Neural cell (in vitro differentiated cells): ENCODE measurements at regions not wholly inside any gene's neighbourhood (a gene's known extent, or its start where the extent isn't known, plus 50 kb on each side); places are given as distances from the start of the nearest gene placed in this dataset.

Experiments used
- H2AFZ ChIP-seq: fragments of 200-600, 300-800 bp; sonication (generic), shearing (Covaris generic); 2 replicates; pipeline ENCODE4 v1.6.0; 2014; ENCODE audit warnings: low read depth, mild to moderate bottlenecking, antibody characterized with exemption, low read length, moderate library complexity
- H3F3A ChIP-seq: fragments of 200-600 bp; shearing (Covaris generic); 2 replicates; pipeline ENCODE4 v1.6.1; 2016; ENCODE audit warnings: mild to moderate bottlenecking, moderate library complexity, mixed read lengths, antibody characterized with exemption, low read length; ENCODE audit not compliant: insufficient read depth, poor library complexity, severe bottlenecking
- H3K27ac ChIP-seq: fragments of 200-600, 300-800 bp; sonication (generic), shearing (Covaris generic); 2 replicates; pipeline ENCODE4 v1.5.1; 2014; ENCODE audit warnings: mild to moderate bottlenecking, low read length, moderate library complexity
- H3K27me3 ChIP-seq: fragments of 300-800, 200-600 bp; sonication (generic), shearing (Covaris generic); 2 replicates; pipeline ENCODE4 v1.6.0; 2014; ENCODE audit warnings: mild to moderate bottlenecking, low read depth, low read length, moderate library complexity; ENCODE audit not compliant: insufficient read depth
- H3K36me3 ChIP-seq: fragments of 300-800, 200-600 bp; sonication (generic), shearing (Covaris generic); 2 replicates; pipeline ENCODE4 v1.5.1; 2014; ENCODE audit warnings: mild to moderate bottlenecking, antibody characterized with exemption, low read length, moderate library complexity; ENCODE audit not compliant: insufficient read depth
- H3K4me2 ChIP-seq: fragments of 300-800, 200-600 bp; sonication (generic), shearing (Covaris generic); 2 replicates; pipeline ENCODE4 v1.6.0; 2014; ENCODE audit warnings: mild to moderate bottlenecking, low read length
- H3K4me3 ChIP-seq: fragments of 300-800, 200-600 bp; sonication (generic), shearing (Covaris generic); 2 replicates; pipeline ENCODE4 v1.5.1; 2014; ENCODE audit warnings: mild to moderate bottlenecking, low read length, moderate library complexity
- H3K79me2 ChIP-seq: fragments of 200-600 bp; shearing (Covaris generic); replicated peaks from 2 replicates; pipeline ENCODE4 v1.6.0; 2014; ENCODE audit warnings: mild to moderate bottlenecking, low read length, moderate library complexity; ENCODE audit not compliant: insufficient read depth
- H3K9ac ChIP-seq: fragments of 300-800, 200-600 bp; sonication (generic), shearing (Covaris generic); 2 replicates; pipeline ENCODE4 v1.6.1; 2016; ENCODE audit warnings: mild to moderate bottlenecking, low read length, mixed read lengths
- H3K9me2 ChIP-seq: fragments of 200-600 bp; shearing (Covaris generic); 2 replicates; pipeline ENCODE4 v1.6.1; 2016; ENCODE audit warnings: mild to moderate bottlenecking, low read length, mixed read lengths; ENCODE audit not compliant: insufficient read depth
- H3K9me3 ChIP-seq: fragments of 200-600, 300-800 bp; sonication (generic), shearing (Covaris generic); 2 replicates; pipeline ENCODE4 v1.6.1; 2016; ENCODE audit warnings: mild to moderate bottlenecking, mixed run types, low read length, moderate library complexity, mixed read lengths
- H4K20me1 ChIP-seq: fragments of 200-600 bp; shearing (Covaris generic); 2 replicates; pipeline ENCODE4 v1.6.1; 2016; ENCODE audit warnings: mild to moderate bottlenecking, mixed run types; ENCODE audit not compliant: insufficient read depth
- EP300 ChIP-seq: fragments of 450-650 bp; conservative IDR thresholded peaks from 2 replicates; pipeline ENCODE4 v1.6.1; 2014; ENCODE audit warnings: antibody characterized with exemption, mild to moderate bottlenecking, moderate library complexity; ENCODE audit not compliant: poor library complexity, severe bottlenecking
- EZH2 ChIP-seq: fragments of 200-600, 300-800 bp; shearing (Covaris generic), sonication (generic); IDR thresholded peaks from 2 replicates; pipeline ENCODE4 v1.6.1; 2014; ENCODE audit warnings: antibody characterized with exemption, low read length, borderline replicate concordance, mild to moderate bottlenecking; ENCODE audit not compliant: insufficient read depth, poor library complexity, severe bottlenecking
- MXI1 ChIP-seq: fragments of 450-650 bp; conservative IDR thresholded peaks from 2 replicates; pipeline ENCODE4 v1.6.1; 2014; ENCODE audit warnings: antibody characterized with exemption, mild to moderate bottlenecking; ENCODE audit not compliant: poor library complexity, severe bottlenecking
- POLR2AphosphoS5 ChIP-seq: IDR thresholded peaks from 2 replicates; pipeline ENCODE4 v1.6.1; 2012
- RAD21 ChIP-seq: fragments of 450-650 bp; conservative IDR thresholded peaks from 2 replicates; pipeline ENCODE4 v1.6.1; 2014; ENCODE audit warnings: antibody characterized with exemption, mild to moderate bottlenecking, moderate library complexity
- SMC3 ChIP-seq: fragments of 450-650 bp; conservative IDR thresholded peaks from 2 replicates; pipeline ENCODE4 v1.6.1; 2014; ENCODE audit warnings: antibody characterized with exemption, mild to moderate bottlenecking, moderate library complexity; ENCODE audit not compliant: poor library complexity
- TAF1 ChIP-seq: IDR thresholded peaks from 2 replicates; pipeline ENCODE4 v1.6.1; 2012; ENCODE audit warnings: low read depth
- TF ChIP-seq, protein P1 (sequence below): IDR thresholded peaks from 2 replicates; pipeline ENCODE4 v1.6.1; 2012; ENCODE audit warnings: borderline replicate concordance
- TF ChIP-seq, protein P2 (sequence below): fragments of 450-650 bp; IDR thresholded peaks from 2 replicates; pipeline ENCODE4 v1.5.1; 2014; ENCODE audit warnings: antibody characterized with exemption, mild to moderate bottlenecking, moderate library complexity; ENCODE audit not compliant: poor library complexity, severe bottlenecking

DNA sequence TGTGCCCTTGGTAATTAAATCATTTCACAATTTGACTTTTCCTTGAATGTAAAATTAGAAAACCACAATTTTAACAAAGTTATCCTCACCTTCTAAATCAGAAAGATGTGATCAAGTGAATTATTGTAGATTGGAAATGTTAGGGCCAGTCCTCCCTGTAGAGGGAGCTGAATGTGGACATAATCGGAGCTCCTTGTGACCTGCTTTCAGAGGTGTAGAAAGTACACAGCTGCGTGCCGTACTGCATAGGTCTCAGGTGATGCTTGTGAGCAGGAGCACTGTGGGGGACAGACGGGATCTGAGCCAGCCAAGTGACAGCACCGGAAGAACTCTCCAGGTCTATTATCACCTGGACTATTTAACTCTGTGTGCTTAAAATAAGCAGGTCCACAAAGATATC, 338.0 kb downstream of the AASDHPPT start:
- Histone ChIP-seq H4K20me1 (no peaks in the 10 kb centered on the region), H3F3A (no peaks in the 10 kb centered on the region), H3K9me2 (no peaks in the 10 kb centered on the region), H3K27me3 (no peaks in the 10 kb centered on the region), H3K9ac (no peak overlapping the region), H3K79me2 (no peaks in the 10 kb centered on the region), H3K4me3 (no peak overlapping the region), H3K36me3 (no peaks in the 10 kb centered on the region), H2AFZ (no peak overlapping the region), H3K9me3 (no peaks in the 10 kb centered on the region), H3K27ac (no peak overlapping the region), H3K4me2 (no peak overlapping the region)
- TF ChIP-seq, protein P1, sequence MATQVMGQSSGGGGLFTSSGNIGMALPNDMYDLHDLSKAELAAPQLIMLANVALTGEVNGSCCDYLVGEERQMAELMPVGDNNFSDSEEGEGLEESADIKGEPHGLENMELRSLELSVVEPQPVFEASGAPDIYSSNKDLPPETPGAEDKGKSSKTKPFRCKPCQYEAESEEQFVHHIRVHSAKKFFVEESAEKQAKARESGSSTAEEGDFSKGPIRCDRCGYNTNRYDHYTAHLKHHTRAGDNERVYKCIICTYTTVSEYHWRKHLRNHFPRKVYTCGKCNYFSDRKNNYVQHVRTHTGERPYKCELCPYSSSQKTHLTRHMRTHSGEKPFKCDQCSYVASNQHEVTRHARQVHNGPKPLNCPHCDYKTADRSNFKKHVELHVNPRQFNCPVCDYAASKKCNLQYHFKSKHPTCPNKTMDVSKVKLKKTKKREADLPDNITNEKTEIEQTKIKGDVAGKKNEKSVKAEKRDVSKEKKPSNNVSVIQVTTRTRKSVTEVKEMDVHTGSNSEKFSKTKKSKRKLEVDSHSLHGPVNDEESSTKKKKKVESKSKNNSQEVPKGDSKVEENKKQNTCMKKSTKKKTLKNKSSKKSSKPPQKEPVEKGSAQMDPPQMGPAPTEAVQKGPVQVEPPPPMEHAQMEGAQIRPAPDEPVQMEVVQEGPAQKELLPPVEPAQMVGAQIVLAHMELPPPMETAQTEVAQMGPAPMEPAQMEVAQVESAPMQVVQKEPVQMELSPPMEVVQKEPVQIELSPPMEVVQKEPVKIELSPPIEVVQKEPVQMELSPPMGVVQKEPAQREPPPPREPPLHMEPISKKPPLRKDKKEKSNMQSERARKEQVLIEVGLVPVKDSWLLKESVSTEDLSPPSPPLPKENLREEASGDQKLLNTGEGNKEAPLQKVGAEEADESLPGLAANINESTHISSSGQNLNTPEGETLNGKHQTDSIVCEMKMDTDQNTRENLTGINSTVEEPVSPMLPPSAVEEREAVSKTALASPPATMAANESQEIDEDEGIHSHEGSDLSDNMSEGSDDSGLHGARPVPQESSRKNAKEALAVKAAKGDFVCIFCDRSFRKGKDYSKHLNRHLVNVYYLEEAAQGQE: no peak
- TF ChIP-seq EZH2 (no peak), SMC3 (no peak), RAD21 (no peak), EP300 (no peak), MXI1 (no peak), POLR2AphosphoS5 (no peak), TAF1 (no peak)
- TF ChIP-seq, protein P2, sequence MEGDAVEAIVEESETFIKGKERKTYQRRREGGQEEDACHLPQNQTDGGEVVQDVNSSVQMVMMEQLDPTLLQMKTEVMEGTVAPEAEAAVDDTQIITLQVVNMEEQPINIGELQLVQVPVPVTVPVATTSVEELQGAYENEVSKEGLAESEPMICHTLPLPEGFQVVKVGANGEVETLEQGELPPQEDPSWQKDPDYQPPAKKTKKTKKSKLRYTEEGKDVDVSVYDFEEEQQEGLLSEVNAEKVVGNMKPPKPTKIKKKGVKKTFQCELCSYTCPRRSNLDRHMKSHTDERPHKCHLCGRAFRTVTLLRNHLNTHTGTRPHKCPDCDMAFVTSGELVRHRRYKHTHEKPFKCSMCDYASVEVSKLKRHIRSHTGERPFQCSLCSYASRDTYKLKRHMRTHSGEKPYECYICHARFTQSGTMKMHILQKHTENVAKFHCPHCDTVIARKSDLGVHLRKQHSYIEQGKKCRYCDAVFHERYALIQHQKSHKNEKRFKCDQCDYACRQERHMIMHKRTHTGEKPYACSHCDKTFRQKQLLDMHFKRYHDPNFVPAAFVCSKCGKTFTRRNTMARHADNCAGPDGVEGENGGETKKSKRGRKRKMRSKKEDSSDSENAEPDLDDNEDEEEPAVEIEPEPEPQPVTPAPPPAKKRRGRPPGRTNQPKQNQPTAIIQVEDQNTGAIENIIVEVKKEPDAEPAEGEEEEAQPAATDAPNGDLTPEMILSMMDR: no peak

DNA sequence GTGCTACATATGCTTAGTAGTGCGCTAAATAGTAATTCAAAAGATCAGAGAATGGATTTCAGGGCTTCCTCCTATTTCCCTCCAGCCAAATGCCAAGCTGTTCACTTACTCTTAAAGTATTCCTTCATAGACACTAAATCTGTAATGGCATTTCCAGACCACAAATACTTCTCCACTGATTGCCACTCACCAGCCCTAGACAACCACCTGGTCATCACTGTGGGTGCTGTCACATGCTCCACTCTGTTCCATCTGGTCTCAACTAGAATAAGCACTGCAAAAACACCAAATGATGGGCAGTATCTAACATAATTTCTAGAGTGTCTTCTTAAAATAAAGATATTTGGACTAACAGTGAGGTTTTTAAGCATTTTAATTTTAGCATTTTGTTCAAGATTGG, 341.3 kb downstream of the AASDHPPT start:
- Histone ChIP-seq H4K20me1 (no peaks in the 10 kb centered on the region), H2AFZ (no peak overlapping the region), H3K9ac (no peak overlapping the region), H3K4me3 (no peak overlapping the region), H3K4me2 (no peak overlapping the region), H3K9me3 (no peaks in the 10 kb centered on the region), H3K79me2 (no peaks in the 10 kb centered on the region), H3F3A (no peaks in the 10 kb centered on the region), H3K36me3 (no peaks in the 10 kb centered on the region), H3K9me2 (no peaks in the 10 kb centered on the region), H3K27ac (no peak overlapping the region), H3K27me3 (no peaks in the 10 kb centered on the region)
- TF ChIP-seq EP300 (no peak), POLR2AphosphoS5 (no peak)

DNA sequence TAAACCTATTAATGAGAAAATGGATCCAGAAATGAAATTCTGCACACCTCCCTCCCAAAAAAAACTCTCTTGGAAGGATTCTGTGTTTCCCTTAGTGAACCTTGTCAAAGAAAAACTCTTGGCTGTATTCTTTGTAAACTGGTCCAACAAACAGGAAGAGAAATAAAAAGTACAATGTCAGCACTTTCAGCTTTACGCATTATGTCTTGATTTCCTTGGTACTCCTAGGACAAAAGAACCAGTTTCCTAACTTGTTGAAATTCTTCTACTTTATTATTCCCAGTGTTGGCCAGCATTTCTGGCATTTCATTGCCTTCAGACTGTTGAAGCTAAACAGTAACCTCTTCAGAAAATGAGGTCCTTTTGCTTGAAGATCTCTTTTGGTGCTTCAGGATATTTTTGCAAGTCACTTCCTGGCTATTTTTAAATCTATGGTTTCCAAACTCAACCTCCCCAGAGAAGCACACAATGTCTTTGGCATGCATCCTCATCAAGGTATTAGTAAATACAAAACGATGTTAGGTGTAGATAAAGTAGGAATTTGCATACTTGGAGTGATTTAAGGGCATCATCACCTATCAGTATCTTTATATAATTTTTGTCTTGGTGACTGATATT, 342.7 kb downstream of the AASDHPPT start:
- no peaks in the 10 kb centered on the region for H3K9me2 ChIP-seq
- H3K27ac ChIP-seq: no peak overlapping the region
- no peak overlapping the region for H2AFZ ChIP-seq

More for the DNA sequence above, 342.7 kb downstream of the AASDHPPT start:
- H4K20me1 ChIP-seq: no peaks in the 10 kb centered on the region
- no peaks in the 10 kb centered on the region for H3K27me3 ChIP-seq
- H3K79me2 ChIP-seq: no peaks in the 10 kb centered on the region
- TF ChIP-seq, protein P2: no peak
- TF ChIP-seq TAF1 (no peak), POLR2AphosphoS5 (no peak), EZH2 (no peak)
- no peak overlapping the region for H3K4me2 ChIP-seq
- H3K36me3 ChIP-seq: no peaks in the 10 kb centered on the region
- H3K9ac ChIP-seq: no peak overlapping the region
- H3F3A ChIP-seq: no peaks in the 10 kb centered on the region
- no peaks in the 10 kb centered on the region for H3K9me3 ChIP-seq
- no peak overlapping the region for H3K4me3 ChIP-seq
